H1 (cell line): ENCODE measurements at regions not wholly inside any gene's neighbourhood (a gene's known extent, or its start where the extent isn't known, plus 50 kb on each side); places are given as distances from the start of the nearest gene placed in this dataset.

Source experiments
- ATF2 ChIP-seq: IDR thresholded peaks from 2 replicates; pipeline ENCODE4 v1.6.1; 2012; ENCODE audit warnings: low read length, inconsistent platforms
- CEBPB ChIP-seq: IDR thresholded peaks from 2 replicates; pipeline ENCODE4 v1.6.1; 2012; ENCODE audit warnings: low read depth, low read length
- CTCF ChIP-seq, 3 experiments: IDR thresholded peaks; 1 replicate in 2 of 3; 2 replicates in 1 of 3; pipeline versions ENCODE4 v1.5.1 to v1.6.1; 2011; ENCODE audit warnings: low read length in 3 of 3, mild to moderate bottlenecking in 3 of 3, inconsistent platforms in 2 of 3, low read depth in 1 of 3, moderate library complexity in 1 of 3; ENCODE audit not compliant: insufficient read depth in 1 of 3; ENCODE audit errors: control extremely low read depth in 1 of 3
- EZH2 ChIP-seq: fragments of 200-600 bp; sonication (generic); IDR thresholded peaks from 2 replicates; pipeline ENCODE4 v1.7.1; 2012; ENCODE audit warnings: low read depth, mild to moderate bottlenecking, moderate library complexity, low read length, inconsistent platforms; ENCODE audit not compliant: severe bottlenecking
- GTF2F1 ChIP-seq: IDR thresholded peaks from 2 replicates; pipeline ENCODE4 v1.6.1; 2012; ENCODE audit warnings: low read depth, low read length, improper control_type of control experiment, borderline replicate concordance
- PHF8 ChIP-seq: fragments of 200-600 bp; sonication (generic); conservative IDR thresholded peaks from 2 replicates; pipeline ENCODE4 v1.7.1; 2012; ENCODE audit warnings: low read depth, mild to moderate bottlenecking, inconsistent platforms, low read length, moderate library complexity
- POLR2A ChIP-seq, 2 experiments: IDR thresholded peaks; 1 replicate in 1 of 2; 2 replicates in 1 of 2; pipeline ENCODE4 v1.6.1; 2011; ENCODE audit warnings: low read depth in 2 of 2, low read length in 2 of 2, mild to moderate bottlenecking in 2 of 2; ENCODE audit errors: control extremely low read depth in 1 of 2
- SP2 ChIP-seq: IDR thresholded peaks from 2 replicates; pipeline ENCODE4 v1.6.1; 2012; ENCODE audit warnings: mild to moderate bottlenecking, low read length, inconsistent platforms
- TEAD4 ChIP-seq: IDR thresholded peaks from 2 replicates; pipeline ENCODE4 v1.6.1; 2012; ENCODE audit warnings: low read depth, low read length, inconsistent platforms, mixed read lengths
- YY1 ChIP-seq: IDR thresholded peaks from 2 replicates; pipeline ENCODE4 v1.6.1; 2011; ENCODE audit warnings: low read depth, mild to moderate bottlenecking, low read length

GRCh38 chr5:159449925-159450324, 119.6 kb upstream of the IL12B start:
- TF ChIP-seq TEAD4: no peak
- no peak for TF ChIP-seq CTCF (IDR thresholded peaks at IDR 0.05; ENCODE audit: control extremely low read depth in 1 of 3, insufficient read depth in 1 of 3, low read depth in 1 of 3, low read length in 3 of 3)
- no peak for TF ChIP-seq YY1
- TF ChIP-seq POLR2A (IDR thresholded peaks at IDR 0.05; ENCODE audit: control extremely low read depth in 1 of 2, low read depth in 2 of 2, low read length in 2 of 2): no peak
- TF ChIP-seq EZH2: no peak
- no peak for TF ChIP-seq PHF8
- no peak for TF ChIP-seq SP2
- no peak for TF ChIP-seq ATF2
- TF ChIP-seq CEBPB: no peak
- TF ChIP-seq GTF2F1: no peak
